ENCODE measurements at regions not wholly inside any gene's neighbourhood (a gene's known extent, or its start where the extent isn't known, plus 50 kb on each side); places are given as distances from the start of the nearest gene placed in this dataset.

- TF ChIP-seq NFIC (IDR thresholded peaks at IDR 0.05) (no peak), EGR1 (IDR thresholded peaks at IDR 0.05) (no peak), CREB1 (IDR thresholded peaks at IDR 0.05; ENCODE audit: low read depth) (no peak), TAF1 (IDR thresholded peaks at IDR 0.05; ENCODE audit: low read depth) (no peak), USF1 (IDR thresholded peaks at IDR 0.05) (no peak)
Observed at GRCh38 chr9:115642285-115642684, 511.3 kb upstream of the PAPPA start.

- TF ChIP-seq CREB1 (IDR thresholded peaks at IDR 0.05; ENCODE audit: low read depth) (no peak), REST (IDR thresholded peaks at IDR 0.05; ENCODE audit: low read depth) (no peak), MAX (IDR thresholded peaks at IDR 0.05) (no peak), YY1 (IDR thresholded peaks at IDR 0.05; ENCODE audit: low read depth) (no peak), CEBPB (IDR thresholded peaks at IDR 0.05) (no peak), RAD21 (IDR thresholded peaks at IDR 0.05; ENCODE audit: low read depth) (no peak), TCF12 (IDR thresholded peaks at IDR 0.05; ENCODE audit: low read depth) (no peak), TEAD4 (IDR thresholded peaks at IDR 0.05) (no peak), NFIC (IDR thresholded peaks at IDR 0.05) (no peak), FOXM1 (IDR thresholded peaks at IDR 0.05; ENCODE audit: borderline replicate concordance, low read depth) (no peak), ZBTB7A (IDR thresholded peaks at IDR 0.05; ENCODE audit: low read depth) (no peak), EGR1 (IDR thresholded peaks at IDR 0.05) (no peak), TAF1 (IDR thresholded peaks at IDR 0.05; ENCODE audit: low read depth) (no peak)
Observed at GRCh38 chr9:115643948-115644727, 509.5 kb upstream of the PAPPA start.

GRCh38 chr9:115649991-115650472, 503.6 kb upstream of the PAPPA start:
- TF ChIP-seq REST (IDR thresholded peaks at IDR 0.05; ENCODE audit: low read depth) (no peak), ZBTB7A (IDR thresholded peaks at IDR 0.05; ENCODE audit: low read depth) (no peak), TAF1 (IDR thresholded peaks at IDR 0.05; ENCODE audit: low read depth) (no peak)

GRCh38 chr9:115650768-115651167, 502.8 kb upstream of the PAPPA start:
- TF ChIP-seq RAD21 (IDR thresholded peaks at IDR 0.05; ENCODE audit: low read depth) (no peak), EP300 (IDR thresholded peaks at IDR 0.05; ENCODE audit: borderline replicate concordance) (no peak), YY1 (IDR thresholded peaks at IDR 0.05; ENCODE audit: low read depth) (no peak), NFIC (IDR thresholded peaks at IDR 0.05) (no peak), MAX (IDR thresholded peaks at IDR 0.05) (no peak), TAF1 (IDR thresholded peaks at IDR 0.05; ENCODE audit: low read depth) (no peak), CREB1 (IDR thresholded peaks at IDR 0.05; ENCODE audit: low read depth) (no peak), TEAD4 (IDR thresholded peaks at IDR 0.05) (no peak), REST (IDR thresholded peaks at IDR 0.05; ENCODE audit: low read depth) (no peak), FOXM1 (IDR thresholded peaks at IDR 0.05; ENCODE audit: borderline replicate concordance, low read depth) (no peak), USF1 (IDR thresholded peaks at IDR 0.05) (no peak), EGR1 (IDR thresholded peaks at IDR 0.05) (no peak)

- no peak for TF ChIP-seq EP300 (IDR thresholded peaks at IDR 0.05; ENCODE audit: borderline replicate concordance)
- TF ChIP-seq REST (IDR thresholded peaks at IDR 0.05; ENCODE audit: low read depth): no peak
- no peak for TF ChIP-seq ZBTB7A (IDR thresholded peaks at IDR 0.05; ENCODE audit: low read depth)
- TF ChIP-seq CREB1 (IDR thresholded peaks at IDR 0.05; ENCODE audit: low read depth): no peak
- no peak for TF ChIP-seq TCF12 (IDR thresholded peaks at IDR 0.05; ENCODE audit: low read depth)
- TF ChIP-seq TAF1 (IDR thresholded peaks at IDR 0.05; ENCODE audit: low read depth): no peak
- TF ChIP-seq FOXM1 (IDR thresholded peaks at IDR 0.05; ENCODE audit: borderline replicate concordance, low read depth): no peak
- TF ChIP-seq NFIC (IDR thresholded peaks at IDR 0.05): no peak
- no peak for TF ChIP-seq TEAD4 (IDR thresholded peaks at IDR 0.05)
- TF ChIP-seq YY1 (IDR thresholded peaks at IDR 0.05; ENCODE audit: low read depth): no peak
- no peak for TF ChIP-seq USF1 (IDR thresholded peaks at IDR 0.05)
- no peak for TF ChIP-seq CEBPB (IDR thresholded peaks at IDR 0.05)
- no peak for TF ChIP-seq RAD21 (IDR thresholded peaks at IDR 0.05; ENCODE audit: low read depth)
- no peak for TF ChIP-seq MAX (IDR thresholded peaks at IDR 0.05)
- TF ChIP-seq EGR1 (IDR thresholded peaks at IDR 0.05): no peak
Observed at GRCh38 chr9:115651461-115651860, 502.1 kb upstream of the PAPPA start.
